HG02938 (cell line): ENCODE measurements at regions not wholly inside any gene's neighbourhood (a gene's known extent, or its start where the extent isn't known, plus 50 kb on each side); places are given as distances from the start of the nearest gene placed in this dataset.
A peak's percentile ranks its signal among the peaks of the same experiment; 100 is the strongest.
"Not testable (repeated sequence)": the region's sequence is repeated elsewhere in the genome, so short reads cannot be mapped to it uniquely, and the experiment has no call there.

Experiments
- ATAC-seq: cut with Tn5 transposase; IDR thresholded peaks from one replicate; pipeline ENCODE4 v1.9.1; 2021; ENCODE audit warnings: mild to moderate bottlenecking, moderate library complexity; ENCODE audit not compliant: unreplicated experiment

DNA sequence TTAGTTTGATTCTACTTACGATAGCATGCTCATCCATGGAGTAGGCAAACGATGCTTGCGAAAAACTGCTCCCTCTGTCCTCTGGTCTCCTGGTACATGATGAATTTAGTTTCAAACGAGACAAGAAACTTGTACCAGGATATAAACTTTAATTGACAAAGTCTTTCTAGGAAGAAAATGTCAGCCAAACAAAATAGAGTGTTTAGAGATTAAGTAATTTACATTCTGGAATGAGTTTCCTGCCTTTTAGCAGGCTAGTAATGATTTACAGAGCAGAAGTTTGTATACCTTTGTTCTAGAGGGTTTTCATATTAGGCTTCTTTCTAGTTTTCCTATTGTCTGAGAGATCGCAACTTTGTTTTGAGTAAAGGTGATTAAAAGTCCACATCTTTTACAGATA is 206.9 kb downstream of the RPL10L start:
- no peak for ATAC-seq

DNA sequence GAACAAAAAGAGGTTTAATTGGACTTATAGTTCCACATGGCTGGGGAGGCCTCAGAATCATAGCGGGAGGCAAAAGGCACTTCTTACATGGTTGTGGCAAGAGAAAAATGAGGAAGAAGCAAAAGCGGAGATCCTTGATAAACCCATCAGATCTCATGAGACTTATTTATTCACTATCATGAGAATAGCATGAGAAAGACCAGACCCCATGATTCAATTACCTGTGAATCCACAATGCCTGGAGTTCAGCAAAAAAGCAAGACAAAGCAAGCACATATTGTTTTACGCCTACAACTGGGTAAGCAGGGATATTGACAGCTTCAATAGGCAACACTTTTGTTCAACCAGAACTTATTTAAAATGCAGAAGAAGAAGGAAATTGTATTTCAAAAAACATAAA is 218.2 kb downstream of the RPL10L start:
- no peak for ATAC-seq

DNA sequence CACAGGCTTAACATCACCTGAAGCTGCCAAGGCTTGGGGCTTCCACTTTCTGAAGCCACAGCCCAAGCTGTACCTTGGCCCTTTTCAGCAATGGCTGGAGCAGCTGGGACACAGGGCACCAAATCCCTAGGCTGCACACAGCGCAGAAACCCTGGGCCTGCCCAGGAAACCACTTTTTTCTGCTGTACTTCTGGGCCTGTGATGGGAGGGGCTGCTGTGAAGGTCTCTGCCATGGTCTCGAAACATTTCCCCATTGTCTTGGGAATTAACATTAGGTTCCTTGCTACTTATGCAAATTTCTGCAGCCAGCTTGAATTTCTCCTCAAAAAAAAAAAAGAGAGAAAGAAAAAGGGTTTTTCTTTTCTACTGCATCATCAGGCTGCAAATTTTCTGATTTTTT is 219.1 kb downstream of the RPL10L start:
- ATAC-seq: no peak

DNA sequence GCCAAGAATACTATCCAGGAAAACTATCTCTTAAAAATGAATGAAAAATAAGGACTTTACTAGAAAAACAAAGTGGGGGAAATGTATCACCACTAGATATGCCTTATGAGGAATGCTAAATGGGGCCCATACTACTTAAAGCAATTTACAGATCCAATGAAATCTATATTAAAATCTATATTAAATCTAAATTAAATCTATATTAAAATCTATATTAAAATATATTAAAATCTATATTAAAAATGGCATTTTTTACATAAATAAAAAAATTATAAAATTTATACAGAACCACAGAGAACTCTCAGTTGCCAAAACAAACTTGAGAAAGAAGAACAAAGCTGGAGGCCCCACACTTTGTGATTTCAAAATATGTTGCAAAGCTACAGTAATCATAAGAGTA is 234.5 kb downstream of the RPL10L start:
- ATAC-seq: no peak

DNA sequence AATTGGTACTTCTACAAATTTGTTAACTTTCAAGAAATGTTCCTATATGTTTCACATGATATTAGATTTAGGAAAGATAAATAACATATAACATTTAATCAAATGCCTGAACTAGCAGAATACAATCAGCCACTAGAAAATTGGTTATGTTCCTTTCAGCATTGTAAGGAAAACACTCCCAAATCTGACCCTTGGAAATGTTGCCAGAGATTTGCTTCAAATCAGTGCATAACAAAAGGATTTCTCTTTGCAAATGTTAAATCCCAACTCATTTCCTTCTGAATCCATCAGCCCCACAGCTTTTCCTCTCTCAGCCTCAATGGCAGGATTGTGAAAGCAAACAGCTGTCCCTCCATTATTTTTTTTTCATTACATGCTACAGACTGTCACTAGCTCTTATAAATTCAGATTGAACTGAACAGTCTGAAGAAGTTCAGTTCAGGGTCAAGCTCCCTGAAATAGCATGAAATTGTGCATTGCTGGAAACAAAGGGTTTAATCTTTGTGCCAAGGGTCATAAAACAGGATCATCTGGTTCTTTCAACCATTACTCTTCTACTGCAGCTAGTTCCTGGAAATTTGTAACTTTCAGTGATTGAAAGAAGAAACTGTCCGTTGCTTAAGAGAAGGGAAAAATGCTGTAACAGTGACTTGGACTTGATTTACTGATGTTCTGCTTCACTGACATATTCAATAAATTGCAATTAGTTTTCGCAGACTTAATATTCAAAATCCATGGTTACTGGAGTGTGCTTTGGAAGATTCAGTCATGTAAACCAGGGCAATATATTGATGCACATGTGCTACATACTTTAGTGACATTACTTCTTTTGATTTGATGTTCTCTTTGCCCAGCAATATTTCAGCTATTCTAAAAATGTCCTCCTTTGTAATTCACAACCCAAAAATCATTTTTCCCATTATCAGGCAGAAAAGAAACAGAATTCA is 246.4 kb downstream of the RPL10L start:
- no peak for ATAC-seq

DNA sequence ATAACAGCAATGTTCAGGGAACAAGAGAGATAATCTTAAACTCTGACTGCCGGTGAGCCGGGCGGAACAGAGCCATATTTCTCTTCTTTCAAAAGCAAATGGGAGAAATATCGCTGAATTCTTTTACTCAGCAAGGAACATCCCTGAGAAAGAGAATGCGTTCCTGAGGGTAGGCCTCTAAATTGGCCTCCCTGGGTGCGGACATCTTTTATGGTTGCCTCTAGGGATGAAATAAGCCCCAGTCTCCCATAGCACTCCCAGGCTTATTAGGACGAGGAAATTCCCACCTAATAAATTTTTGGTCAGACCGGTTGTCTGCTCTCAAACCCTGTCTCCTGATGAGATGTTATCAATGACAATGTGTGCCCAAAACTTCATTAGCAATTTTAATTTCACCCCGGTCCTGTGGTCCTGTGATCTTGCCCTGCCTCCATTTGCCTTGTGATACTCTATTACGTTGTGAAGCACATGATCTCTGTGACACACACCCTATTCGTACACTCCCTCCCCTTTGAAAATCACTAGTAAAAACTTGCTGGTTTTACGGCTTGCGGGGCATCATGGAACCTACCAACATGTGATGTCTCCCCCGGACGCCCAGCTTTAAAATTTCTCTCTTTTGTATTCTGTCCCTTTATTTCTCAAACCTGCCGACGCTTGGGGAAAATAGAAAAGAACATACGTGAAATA is 249.4 kb downstream of the RPL10L start:
- not testable (repeated sequence) for ATAC-seq

DNA sequence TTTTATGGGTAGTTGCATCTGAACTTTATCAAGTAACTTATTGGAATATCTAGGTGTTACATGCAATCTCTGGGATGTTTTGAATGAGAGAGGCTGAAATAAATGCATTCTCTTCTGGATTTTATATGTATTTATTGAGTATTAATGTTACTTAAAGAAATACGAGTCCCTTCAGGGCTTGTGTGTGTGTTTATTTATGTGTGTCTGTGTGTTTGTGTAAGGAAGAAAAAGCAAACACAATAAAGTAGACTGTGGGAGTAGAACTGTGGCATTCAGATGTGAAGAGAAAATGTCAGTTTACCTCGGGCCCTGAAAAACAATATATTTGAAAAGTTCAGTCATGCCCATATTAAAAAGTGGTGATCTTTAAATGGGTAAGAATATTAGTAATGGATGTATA is 250.5 kb downstream of the RPL10L start:
- ATAC-seq: no peak

DNA sequence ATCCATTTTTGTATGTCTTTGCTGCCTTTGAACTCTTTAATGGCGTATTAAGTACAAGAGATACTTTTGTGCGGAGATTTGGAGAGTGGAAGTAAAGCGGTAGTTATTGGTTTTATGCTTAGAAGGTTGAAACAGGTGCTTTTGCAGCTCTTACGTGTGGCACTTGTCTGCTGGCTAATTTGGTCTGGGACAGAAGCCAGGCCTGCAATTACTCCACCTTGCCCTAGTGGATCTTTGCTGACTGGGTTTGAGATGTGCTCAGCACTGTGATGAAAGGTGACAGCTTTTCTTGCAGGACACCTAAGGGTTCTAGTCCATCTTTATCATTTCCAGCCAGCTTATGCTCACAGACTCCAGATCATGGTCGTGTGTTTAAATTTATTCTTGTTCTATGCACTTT is 252.5 kb downstream of the RPL10L start:
- ATAC-seq: no peak

DNA sequence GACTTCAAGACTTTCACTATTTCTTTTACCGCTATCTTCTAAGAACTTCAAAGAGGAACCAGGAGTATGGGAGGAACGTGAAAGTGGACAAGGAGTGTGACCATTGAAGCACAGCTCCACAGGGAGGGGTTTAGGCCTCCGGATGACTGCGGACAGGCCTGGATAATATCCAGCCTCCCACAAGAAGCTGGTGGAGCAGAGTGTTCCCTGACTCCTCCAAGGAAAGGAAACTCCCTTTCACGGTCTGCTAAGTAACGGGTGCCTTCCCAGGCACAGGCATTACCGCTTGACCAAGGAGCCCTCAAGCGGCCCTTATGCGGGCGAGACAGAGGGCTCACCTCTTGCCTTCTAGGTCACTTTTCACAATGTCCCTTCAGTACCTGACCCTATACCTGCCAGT is 267.0 kb downstream of the RPL10L start:
- no peak for ATAC-seq

DNA sequence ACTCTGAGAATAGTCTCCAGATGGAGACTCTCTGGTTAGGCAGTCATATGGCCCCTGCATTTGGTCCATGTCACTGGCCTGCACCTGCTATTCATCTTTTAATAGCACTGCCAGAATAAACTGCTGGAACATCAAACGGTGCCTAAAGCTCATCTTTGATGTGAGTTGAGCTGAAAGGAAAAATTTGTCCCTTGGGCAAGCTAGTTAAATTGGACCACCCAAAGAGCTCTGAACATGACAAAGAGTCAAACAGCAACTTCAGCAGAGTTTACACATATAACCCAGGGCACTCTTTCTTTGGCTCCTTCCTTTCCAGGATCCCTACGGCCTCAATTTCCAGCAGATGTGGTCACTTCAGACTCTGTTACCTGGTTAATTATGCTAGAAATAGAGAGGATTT is 269.9 kb downstream of the RPL10L start:
- ATAC-seq: no peak

DNA sequence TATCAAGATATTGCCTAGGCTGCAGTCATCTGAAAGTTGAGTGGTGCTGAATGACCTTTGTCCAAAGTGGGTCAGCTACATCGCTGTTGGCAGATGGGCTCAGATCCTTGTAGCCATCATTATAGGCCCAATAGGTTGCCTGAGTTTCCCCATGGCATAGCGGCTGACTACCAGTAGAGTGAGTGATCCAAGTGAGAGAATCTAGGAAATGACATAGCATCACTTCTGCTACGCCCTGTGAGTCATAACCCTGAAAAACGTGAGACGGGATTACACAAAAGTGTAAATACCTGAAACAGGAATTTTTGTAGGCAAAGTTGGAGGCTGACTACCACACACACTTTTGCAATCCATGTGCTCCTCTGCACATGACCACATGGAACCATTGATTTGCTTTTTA is 273.3 kb downstream of the RPL10L start:
- ATAC-seq: no peak

DNA sequence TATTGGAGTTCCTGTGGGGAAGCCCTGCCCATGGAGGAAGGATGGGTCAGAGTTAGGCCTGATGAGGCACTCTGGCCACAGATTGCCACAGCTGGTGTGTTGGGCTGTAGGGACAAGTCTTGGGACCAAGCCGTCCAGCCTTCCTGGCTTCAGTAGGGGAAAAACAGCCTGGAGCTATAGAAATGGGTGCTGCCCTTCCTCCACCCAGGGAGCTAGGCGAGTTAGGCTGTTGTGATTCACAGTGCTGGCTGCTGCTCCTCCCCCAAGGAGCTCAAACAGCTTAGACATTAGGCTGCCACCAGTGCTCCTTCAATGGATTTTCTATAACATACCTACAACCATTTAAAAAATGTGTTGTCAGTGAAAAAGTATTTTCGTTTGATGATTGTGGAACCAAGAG is 274.3 kb downstream of the RPL10L start:
- no peak for ATAC-seq

DNA sequence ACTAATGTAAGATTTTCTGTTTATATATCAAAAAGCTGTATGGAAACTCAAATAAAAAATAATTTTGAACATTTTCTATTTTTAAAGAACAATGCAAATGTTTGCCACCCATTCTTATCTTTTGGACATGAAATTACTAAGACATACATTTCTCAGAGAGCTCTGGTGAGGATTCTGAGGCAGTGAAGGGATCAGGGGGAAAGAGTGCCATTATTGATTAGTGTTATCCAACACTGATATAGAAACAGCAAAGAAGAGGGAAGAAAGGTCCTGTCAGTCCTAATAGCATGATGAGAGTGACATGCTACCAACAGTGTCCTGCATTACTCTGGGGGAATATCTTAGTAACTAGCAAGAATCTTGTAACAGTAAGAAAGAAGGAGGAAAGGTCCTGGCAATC is 282.2 kb downstream of the RPL10L start:
- ATAC-seq: no peak

DNA sequence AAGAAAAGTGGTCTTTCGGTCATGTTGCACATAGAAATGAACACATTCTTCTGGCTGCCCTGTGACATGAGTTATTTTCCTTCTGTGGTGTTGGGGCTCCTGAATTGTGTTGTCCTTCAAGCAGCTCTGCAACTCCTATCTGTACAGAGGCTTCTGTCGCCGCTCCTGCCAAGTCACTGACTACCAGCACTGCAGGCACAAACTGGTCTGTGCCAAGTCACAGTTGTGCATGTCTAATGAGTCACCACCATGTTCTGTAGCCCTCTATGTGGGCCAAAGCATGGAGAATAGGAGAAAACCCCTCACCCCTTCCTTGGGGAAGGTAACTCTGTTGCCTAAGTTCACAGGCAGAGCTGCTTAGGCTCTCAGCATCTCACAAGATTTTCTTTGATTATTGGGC is 283.3 kb downstream of the RPL10L start:
- ATAC-seq: no peak

DNA sequence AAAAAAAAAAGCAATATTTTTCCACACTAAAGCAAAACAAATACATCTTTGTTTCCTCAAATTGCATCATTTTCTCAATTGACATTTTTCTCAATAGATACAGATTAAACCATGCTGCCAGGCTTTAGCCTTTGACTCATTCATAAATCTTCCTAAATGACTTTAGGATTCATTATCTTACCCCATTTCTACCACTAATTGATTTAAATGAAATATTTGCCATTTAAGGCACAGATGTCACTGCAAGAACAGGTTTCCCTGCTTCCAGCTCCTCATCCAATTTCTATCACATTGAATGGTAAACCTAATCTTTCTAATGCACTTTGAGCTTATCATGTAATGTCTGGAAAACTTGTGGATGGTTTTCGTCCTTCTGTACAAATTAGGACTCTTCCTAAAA is 298.7 kb downstream of the RPL10L start:
- no peak for ATAC-seq

DNA sequence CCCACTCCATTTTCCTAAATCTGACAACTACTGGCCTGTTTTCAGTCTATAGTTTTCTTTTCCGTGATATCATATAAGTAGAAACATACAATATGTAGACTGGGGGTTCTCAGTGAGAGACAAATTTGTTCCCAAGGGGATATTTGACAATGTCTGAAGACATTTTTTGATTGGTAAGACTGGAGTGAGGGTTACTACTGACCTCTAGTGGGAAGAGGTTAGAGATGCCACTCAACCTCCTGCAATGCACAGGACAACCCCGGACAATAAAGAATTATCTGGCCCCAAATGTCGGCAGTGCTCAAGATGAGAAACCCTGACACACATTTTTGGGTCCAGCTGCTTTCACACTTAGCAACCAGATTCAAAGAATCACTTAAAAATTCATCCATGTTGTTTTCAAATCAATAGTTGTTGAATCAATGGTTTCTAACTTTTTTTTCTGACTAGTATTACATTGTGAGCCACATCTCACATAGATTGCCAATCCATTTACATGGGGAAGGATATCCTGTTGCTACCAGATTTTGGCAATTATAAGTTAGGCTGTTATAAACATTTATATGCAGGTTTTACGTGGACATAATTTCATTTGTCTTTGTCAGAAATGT is 307.1 kb downstream of the RPL10L start:
- ATAC-seq: peak; percentile 51

DNA sequence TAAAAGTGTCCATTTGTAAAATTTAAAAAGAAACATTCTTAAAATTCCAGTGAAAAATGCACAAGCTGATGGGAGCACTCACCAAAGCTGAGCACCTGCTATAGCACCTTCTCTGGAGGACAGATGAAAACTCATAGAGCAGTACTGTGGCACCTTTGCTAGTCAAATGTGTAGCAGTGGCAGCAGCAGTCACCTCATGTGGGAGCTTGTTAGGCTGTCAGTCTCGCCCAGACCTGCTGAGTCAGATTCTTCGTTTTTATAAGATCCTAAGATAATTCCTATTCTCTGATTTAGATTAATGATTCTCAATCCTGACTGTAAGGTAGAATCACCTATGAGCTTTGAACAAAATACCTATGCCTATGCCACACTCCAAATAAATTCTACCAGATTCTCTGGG is 325.8 kb downstream of the RPL10L start:
- no peak for ATAC-seq

DNA sequence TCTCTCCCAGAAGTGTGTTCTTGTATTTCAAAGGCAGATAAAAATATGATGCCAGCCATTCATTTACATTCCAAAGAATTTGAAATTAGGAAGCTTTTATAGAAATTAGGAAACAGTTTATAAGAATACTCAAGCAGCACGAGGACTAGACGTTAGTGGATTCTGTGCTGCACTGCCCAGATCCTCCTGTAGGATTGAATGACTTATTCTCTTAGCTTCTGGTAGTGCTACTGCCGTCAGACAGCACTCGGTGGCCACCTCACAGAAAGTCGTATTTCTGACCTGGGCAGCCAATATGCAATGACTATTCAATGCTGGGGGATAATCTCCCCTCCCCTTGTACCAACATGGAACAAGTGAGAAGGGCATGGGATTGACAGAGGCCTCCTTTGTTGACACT is 326.4 kb downstream of the RPL10L start:
- no peak for ATAC-seq

DNA sequence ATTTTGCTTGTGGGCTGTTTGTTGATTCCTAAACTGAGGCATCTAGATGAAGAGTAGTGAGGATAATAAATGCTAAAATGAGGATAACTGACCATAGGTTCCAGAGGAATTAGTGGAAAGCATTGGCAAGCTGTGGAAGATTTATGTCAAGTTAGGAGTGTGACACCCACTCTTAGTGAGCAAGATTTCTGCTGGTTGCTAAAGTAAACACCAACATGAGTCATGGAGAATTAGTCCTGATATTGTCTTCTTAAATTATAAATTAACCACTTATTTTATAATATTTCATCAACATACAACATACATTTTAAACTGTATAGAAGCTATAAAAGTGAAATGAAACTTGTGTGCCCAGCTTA is 328.2 kb downstream of the RPL10L start:
- no peak for ATAC-seq

DNA sequence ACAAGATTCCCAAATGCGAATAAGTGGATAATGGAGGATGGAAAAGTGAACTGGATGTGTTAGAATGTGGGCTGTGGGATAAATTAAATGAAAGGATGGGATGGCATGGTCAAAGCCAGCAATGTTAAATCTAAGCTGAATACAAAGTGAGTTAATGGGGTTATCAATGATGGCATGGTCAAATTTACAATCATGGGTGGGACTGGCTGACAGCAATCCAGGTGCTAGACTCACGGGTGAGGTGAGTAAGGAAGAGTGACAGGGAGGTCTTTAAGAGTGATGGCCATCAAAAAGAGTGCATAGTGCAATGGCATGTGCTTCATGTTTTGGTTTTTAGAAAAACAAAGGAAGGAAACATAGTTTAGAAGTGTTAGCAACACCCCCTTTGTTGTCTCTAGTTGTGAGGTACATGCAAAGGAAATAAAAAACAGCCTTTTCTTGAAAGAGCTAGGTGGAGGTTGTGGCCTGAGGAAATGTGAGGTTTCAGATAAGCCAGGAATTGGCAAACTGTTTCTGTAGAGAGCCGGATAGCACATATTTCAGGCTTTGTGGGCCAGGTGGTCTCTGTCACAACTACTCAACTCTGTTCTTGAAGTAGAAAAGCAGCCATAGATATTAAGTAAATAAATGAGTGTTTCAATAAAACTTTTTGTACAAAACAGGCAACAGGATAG is 328.7 kb downstream of the RPL10L start:
- ATAC-seq: no peak

DNA sequence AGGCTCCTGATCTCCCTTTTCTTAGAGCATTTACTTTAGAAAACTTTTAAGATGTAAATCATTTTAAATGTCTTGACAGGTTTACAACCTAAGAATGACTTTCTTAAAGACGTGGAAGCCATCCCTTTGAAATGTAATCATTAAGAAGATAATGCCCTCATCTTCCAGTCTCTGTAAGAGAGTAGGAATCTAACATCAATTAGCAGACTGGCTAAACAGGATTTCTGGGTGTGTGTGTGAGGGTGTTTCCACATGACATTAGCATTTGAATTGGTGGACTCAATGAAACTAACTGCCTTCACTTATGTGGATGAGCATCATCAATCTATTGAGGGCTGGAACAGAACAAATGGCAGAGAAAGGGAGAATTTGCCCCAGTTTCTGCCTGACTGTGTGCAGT is 329.5 kb downstream of the RPL10L start:
- ATAC-seq: no peak
